Smooth muscle cell (in vitro differentiated cells): ENCODE measurements at regions not wholly inside any gene's neighbourhood (a gene's known extent, or its start where the extent isn't known, plus 50 kb on each side); places are given as distances from the start of the nearest gene placed in this dataset.
"Not testable (repeated sequence)": the region's sequence is repeated elsewhere in the genome, so short reads cannot be mapped to it uniquely, and the experiment has no call there.

Source experiments
- DNase-seq: peaks from one replicate; lab custom pipeline; 2025; ENCODE audit not compliant: unreplicated experiment; lab: John Stamatoyannopoulos, UW
- H2AFZ ChIP-seq: fragments of 200-600 bp; sonication (generic); 2 replicates; pipeline ENCODE4 v1.6.0; 2016; ENCODE audit warnings: antibody characterized with exemption, low read depth, mild to moderate bottlenecking
- H3F3A ChIP-seq: fragments of 200-600 bp; sonication (generic); 2 replicates; pipeline ENCODE4 v1.6.0; 2017; ENCODE audit warnings: antibody characterized with exemption, low read depth
- H3K27ac ChIP-seq: fragments of 200-600 bp; sonication (generic); 2 replicates; pipeline ENCODE4 v1.5.1; 2016; ENCODE audit warnings: low read depth, mild to moderate bottlenecking
- H3K27me3 ChIP-seq: fragments of 200-600 bp; sonication (generic); 2 replicates; pipeline ENCODE4 v1.6.1; 2016; ENCODE audit warnings: low read depth, mild to moderate bottlenecking
- H3K36me3 ChIP-seq: fragments of 200-600 bp; sonication (generic); 2 replicates; pipeline ENCODE4 v1.5.1; 2016; ENCODE audit warnings: low read depth
- H3K4me1 ChIP-seq: fragments of 200-600 bp; sonication (generic); 2 replicates; pipeline ENCODE4 v1.5.1; 2016; ENCODE audit warnings: low read depth
- H3K4me2 ChIP-seq: fragments of 200-600 bp; sonication (generic); 2 replicates; pipeline ENCODE4 v1.6.0; 2016; ENCODE audit warnings: mild to moderate bottlenecking
- H3K4me3 ChIP-seq: fragments of 200-600 bp; sonication (generic); 2 replicates; pipeline ENCODE4 v1.5.1; 2016; ENCODE audit warnings: mild to moderate bottlenecking
- H3K79me2 ChIP-seq: fragments of 200-600 bp; sonication (generic); 2 replicates; pipeline ENCODE4 v1.6.0; 2016; ENCODE audit warnings: low read depth, mild to moderate bottlenecking
- H3K9ac ChIP-seq: fragments of 200-600 bp; sonication (generic); 2 replicates; pipeline ENCODE4 v1.6.0; 2016; ENCODE audit warnings: low read depth
- H3K9me3 ChIP-seq: fragments of 200-600 bp; sonication (generic); replicated peaks from 2 replicates; pipeline ENCODE4 v1.5.1; 2016; ENCODE audit warnings: low read depth
- H4K20me1 ChIP-seq: fragments of 200-600 bp; sonication (generic); 2 replicates; pipeline ENCODE4 v1.6.0; 2016; ENCODE audit warnings: low read depth
- CTCF ChIP-seq: fragments of 200-600 bp; sonication (generic); IDR thresholded peaks from 2 replicates; pipeline ENCODE4 v1.5.1; 2017; ENCODE audit warnings: borderline replicate concordance, mild to moderate bottlenecking, antibody characterized with exemption; ENCODE audit not compliant: insufficient read depth, poor library complexity, severe bottlenecking
- WGBS: methylation state at CpG from one replicate; pipeline ENCODE4 v1.1.7; 2016; ENCODE audit warnings: low lambda C conversion rate; 5-methylcytosine and 5-hydroxymethylcytosine counted together

GRCh38 chr2:173523497-173523896 lies 168.8 kb downstream of the CDCA7 start:
- DNase-seq = no peak
- no peaks in the 10 kb centered on the region for H3K4me1 ChIP-seq
- H3K27me3 ChIP-seq = no peaks in the 10 kb centered on the region
- WGBS = 52% methylated on average over 4 of the region's 4 CpGs
- H3K79me2 ChIP-seq = no peaks in the 10 kb centered on the region
- H3K36me3 ChIP-seq = no peaks in the 10 kb centered on the region
- no peak overlapping the region for H3K4me2 ChIP-seq
- no peak for TF ChIP-seq CTCF
- no peaks in the 10 kb centered on the region for H4K20me1 ChIP-seq
- no peaks in the 10 kb centered on the region for H3F3A ChIP-seq
- no peak overlapping the region for H3K4me3 ChIP-seq
- H3K9me3 ChIP-seq = no peaks in the 10 kb centered on the region
- no peak overlapping the region for H3K9ac ChIP-seq
- H2AFZ ChIP-seq = peak overlapping the region; percentile 68
- no peak overlapping the region for H3K27ac ChIP-seq

GRCh38 chr2:173524256-173524955 lies 169.7 kb downstream of the CDCA7 start:
- Histone ChIP-seq H3K9ac (no peak overlapping the region), H3K9me3 (no peaks in the 10 kb centered on the region), H3F3A (no peaks in the 10 kb centered on the region), H3K4me3 (no peak overlapping the region), H3K4me1 (no peaks in the 10 kb centered on the region), H3K4me2 (no peak overlapping the region), H3K36me3 (no peaks in the 10 kb centered on the region), H3K79me2 (no peaks in the 10 kb centered on the region), H3K27me3 (no peaks in the 10 kb centered on the region), H2AFZ (no peak overlapping the region), H3K27ac (no peak overlapping the region), H4K20me1 (no peaks in the 10 kb centered on the region)
- no peak for DNase-seq
- WGBS = 94% methylated on average over 7 of the region's 7 CpGs
- no peak for TF ChIP-seq CTCF

- H3K9me3 ChIP-seq, H4K20me1 ChIP-seq, H3K79me2 ChIP-seq, H3K9ac ChIP-seq, H3K4me1 ChIP-seq, H3K27ac ChIP-seq, H3F3A ChIP-seq, DNase-seq, H3K36me3 ChIP-seq, H3K27me3 ChIP-seq: not testable (repeated sequence)
- Histone ChIP-seq H3K4me2 (peak overlapping the region; percentile 31), H3K4me3 (peak overlapping the region; percentile 35), H2AFZ (peak overlapping the region; percentile 23)
- WGBS = 65% methylated on average over 26 of the region's 32 CpGs
Measured at GRCh38 chr2:173532732-173533531, 178.3 kb downstream of the CDCA7 start.

- WGBS = 94% methylated on average over 2 of the region's 2 CpGs
- no peaks in the 10 kb centered on the region for H3F3A ChIP-seq
- DNase-seq = no peak
Measured at GRCh38 chr2:173537694-173538093, 183.0 kb downstream of the CDCA7 start.

More at GRCh38 chr2:173537694-173538093, 183.0 kb downstream of the CDCA7 start:
- no peak for TF ChIP-seq CTCF
- no peaks in the 10 kb centered on the region for H3K36me3 ChIP-seq
- no peaks in the 10 kb centered on the region for H3K4me1 ChIP-seq
- H2AFZ ChIP-seq = no peak overlapping the region
- H3K4me2 ChIP-seq = no peak overlapping the region
- H3K9ac ChIP-seq = no peak overlapping the region
- no peaks in the 10 kb centered on the region for H3K9me3 ChIP-seq
- H3K4me3 ChIP-seq = no peak overlapping the region
- H3K79me2 ChIP-seq = no peaks in the 10 kb centered on the region
- peaks cover 6% of the 10 kb centered on the region for H3K27me3 ChIP-seq
- H4K20me1 ChIP-seq = no peaks in the 10 kb centered on the region
- no peak overlapping the region for H3K27ac ChIP-seq
